Breast epithelium (tissue), 4 donors: ENCODE measurements at regions not wholly inside any gene's neighbourhood (a gene's known extent, or its start where the extent isn't known, plus 50 kb on each side); places are given as distances from the start of the nearest gene placed in this dataset.

Experiments
- DNase-seq, 2 donors: peaks; one replicate each; pipeline ENCODE4 v3.0.0-alpha.2; 2019; ENCODE audit warnings: low spot score in 2 of 2
- H3K27ac ChIP-seq, 2 donors: fragments of 200-600 bp; sonication (generic) in 1 of 2; one replicate each; pipeline ENCODE4 v1.5.1; 2016 to 2019; ENCODE audit warnings: mild to moderate bottlenecking in 1 of 2
- H3K27me3 ChIP-seq, 2 donors: fragments of 200-600 bp; sonication (generic) in 1 of 2; one replicate each; pipeline versions ENCODE4 v1.5.1 to v1.6.0; 2017 to 2019; ENCODE audit warnings: control low read depth in 1 of 2, mild to moderate bottlenecking in 1 of 2
- H3K36me3 ChIP-seq: fragments of 200-600 bp; one replicate; pipeline ENCODE4 v1.5.1; 2019
- H3K4me1 ChIP-seq, 2 donors: fragments of 200-600 bp; sonication (generic); one replicate each; pipeline ENCODE4 v1.5.1; 2016 to 2019; ENCODE audit warnings: control low read depth in 1 of 2
- H3K4me3 ChIP-seq, 3 donors: fragments of 200-600 bp; sonication (generic); 1 replicate in 2 of 3; 2 replicates in 1 of 3; pipeline ENCODE4 v1.5.1; 2016 to 2019; ENCODE audit warnings: mild to moderate bottlenecking in 3 of 3, moderate library complexity in 2 of 3
- H3K9me3 ChIP-seq, 2 donors: fragments of 200-600 bp; sonication (generic) in 1 of 2; one replicate each; pipeline ENCODE4 v1.5.1; 2016 to 2019; ENCODE audit warnings: control low read depth in 1 of 2
- POLR2A ChIP-seq: fragments of 450-650 bp; IDR thresholded peaks from one replicate; pipeline ENCODE4 v1.6.1; 2016; ENCODE audit warnings: antibody characterized with exemption, mild to moderate bottlenecking, moderate library complexity
- POLR2AphosphoS5 ChIP-seq, 3 donors: sonication (generic); formaldehyde crosslinking; IDR thresholded peaks; one replicate each; pipeline ENCODE4 v1.6.1; 2017; ENCODE audit warnings: antibody characterized with exemption in 3 of 3
- intact Hi-C: fragments of 100-400 bp; cut with DNase I; formaldehyde crosslinking; loops from one replicate; pipeline ENCODE4 v1.15.1; 2023; ENCODE audit warnings: low total_unique reads
- TF ChIP-seq, protein P1 (sequence below), 3 donors: fragments of 450-650 bp; IDR thresholded peaks; one replicate each; pipeline ENCODE4 v1.5.1; 2016 to 2017; ENCODE audit warnings: antibody characterized with exemption in 3 of 3, mild to moderate bottlenecking in 3 of 3, moderate library complexity in 3 of 3

DNA sequence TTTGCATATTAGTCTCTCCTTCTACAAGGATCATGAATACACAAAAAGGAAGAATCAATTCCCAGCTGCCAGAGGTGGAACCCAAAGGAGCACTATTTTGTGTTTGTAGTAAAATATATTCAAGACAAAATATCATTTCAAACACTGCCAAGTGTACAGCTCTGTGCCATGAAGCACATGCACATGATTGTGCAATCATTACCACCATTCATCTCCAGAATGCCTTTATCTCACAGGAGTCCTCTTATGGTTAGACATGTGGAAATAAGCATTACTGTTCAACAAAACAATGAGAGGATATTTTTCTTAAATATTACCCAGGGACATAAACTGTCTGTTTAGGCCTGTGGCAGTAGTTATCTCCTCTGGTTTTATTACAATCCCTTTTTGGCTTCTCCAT, 151.4 kb upstream of the PPP1R3A start:
- TF ChIP-seq POLR2AphosphoS5 (IDR thresholded peaks at IDR 0.05) (no peak), POLR2A (no peak)
- TF ChIP-seq, protein P1, sequence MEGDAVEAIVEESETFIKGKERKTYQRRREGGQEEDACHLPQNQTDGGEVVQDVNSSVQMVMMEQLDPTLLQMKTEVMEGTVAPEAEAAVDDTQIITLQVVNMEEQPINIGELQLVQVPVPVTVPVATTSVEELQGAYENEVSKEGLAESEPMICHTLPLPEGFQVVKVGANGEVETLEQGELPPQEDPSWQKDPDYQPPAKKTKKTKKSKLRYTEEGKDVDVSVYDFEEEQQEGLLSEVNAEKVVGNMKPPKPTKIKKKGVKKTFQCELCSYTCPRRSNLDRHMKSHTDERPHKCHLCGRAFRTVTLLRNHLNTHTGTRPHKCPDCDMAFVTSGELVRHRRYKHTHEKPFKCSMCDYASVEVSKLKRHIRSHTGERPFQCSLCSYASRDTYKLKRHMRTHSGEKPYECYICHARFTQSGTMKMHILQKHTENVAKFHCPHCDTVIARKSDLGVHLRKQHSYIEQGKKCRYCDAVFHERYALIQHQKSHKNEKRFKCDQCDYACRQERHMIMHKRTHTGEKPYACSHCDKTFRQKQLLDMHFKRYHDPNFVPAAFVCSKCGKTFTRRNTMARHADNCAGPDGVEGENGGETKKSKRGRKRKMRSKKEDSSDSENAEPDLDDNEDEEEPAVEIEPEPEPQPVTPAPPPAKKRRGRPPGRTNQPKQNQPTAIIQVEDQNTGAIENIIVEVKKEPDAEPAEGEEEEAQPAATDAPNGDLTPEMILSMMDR (IDR thresholded peaks at IDR 0.05), result no peak
- intact Hi-C loops, result no loop called here
- no peak overlapping the region for H3K4me3 ChIP-seq
- H3K9me3 ChIP-seq, result no peaks in the 10 kb centered on the region
- no peak for DNase-seq
- H3K36me3 ChIP-seq, result no peaks in the 10 kb centered on the region
- no peaks in the 10 kb centered on the region for H3K27me3 ChIP-seq
- H3K4me1 ChIP-seq, result no peaks in the 10 kb centered on the region
- no peak overlapping the region for H3K27ac ChIP-seq

DNA sequence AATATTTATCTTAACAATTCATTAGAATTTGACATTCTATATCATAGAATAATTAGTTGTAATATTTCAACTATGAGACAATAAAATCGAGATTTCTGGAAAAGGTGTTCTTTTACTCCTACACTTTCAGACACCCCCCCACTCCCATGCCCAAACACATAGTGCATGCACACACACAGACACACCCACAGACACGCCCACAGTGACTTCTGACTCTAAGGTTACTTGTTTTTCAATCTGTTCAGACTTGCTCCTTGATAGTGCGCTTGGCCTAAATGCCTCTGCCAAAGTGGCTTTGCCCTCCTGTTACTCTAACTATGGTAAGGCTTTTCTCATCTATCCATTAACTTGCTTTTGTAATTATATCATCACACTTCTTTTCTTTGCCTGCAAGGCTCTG, 144.0 kb upstream of the PPP1R3A start:
- intact Hi-C loops, result no loop called here
- H3K9me3 ChIP-seq, result no peaks in the 10 kb centered on the region
- TF ChIP-seq POLR2A (no peak), POLR2AphosphoS5 (IDR thresholded peaks at IDR 0.05) (no peak)
- TF ChIP-seq, protein P1 (IDR thresholded peaks at IDR 0.05), result no peak

DNA sequence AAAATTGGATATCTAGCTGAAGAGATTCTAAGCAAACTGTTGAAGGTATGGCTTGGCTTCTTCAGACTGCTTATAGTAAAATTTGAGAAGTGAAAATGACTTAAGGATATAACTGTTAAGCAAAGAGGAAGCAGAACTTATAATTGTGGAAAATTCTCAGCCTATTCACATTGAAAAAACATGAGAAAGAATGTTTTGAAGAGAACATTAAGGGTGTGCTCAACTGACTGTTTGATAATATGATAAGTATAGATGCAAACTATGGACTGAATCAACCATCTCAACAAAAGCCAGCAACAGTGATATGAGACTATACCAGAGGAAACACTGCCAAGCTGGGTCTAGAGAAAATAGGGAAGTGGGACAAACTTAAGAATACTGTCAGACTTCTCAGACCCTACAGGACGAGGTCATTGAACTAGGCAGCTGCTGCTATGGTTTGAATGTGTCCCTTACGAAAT, 133.1 kb upstream of the PPP1R3A start:
- no peak for DNase-seq
- TF ChIP-seq, protein P1 (IDR thresholded peaks at IDR 0.05), result no peak
- no peak for TF ChIP-seq POLR2A
- no peak for TF ChIP-seq POLR2AphosphoS5 (IDR thresholded peaks at IDR 0.05)
- no peak overlapping the region for H3K27ac ChIP-seq
- intact Hi-C loops, result no loop called here
- H3K36me3 ChIP-seq, result no peaks in the 10 kb centered on the region
- H3K4me1 ChIP-seq, result no peaks in the 10 kb centered on the region
- H3K4me3 ChIP-seq, result no peak overlapping the region
- no peaks in the 10 kb centered on the region for H3K27me3 ChIP-seq
- no peaks in the 10 kb centered on the region for H3K9me3 ChIP-seq

More for the DNA sequence above, 144.0 kb upstream of the PPP1R3A start:
- Histone ChIP-seq H3K36me3 (no peaks in the 10 kb centered on the region), H3K4me1 (no peaks in the 10 kb centered on the region), H3K4me3 (no peak overlapping the region), H3K27ac (no peak overlapping the region), H3K27me3 (no peaks in the 10 kb centered on the region)
- no peak for DNase-seq

DNA sequence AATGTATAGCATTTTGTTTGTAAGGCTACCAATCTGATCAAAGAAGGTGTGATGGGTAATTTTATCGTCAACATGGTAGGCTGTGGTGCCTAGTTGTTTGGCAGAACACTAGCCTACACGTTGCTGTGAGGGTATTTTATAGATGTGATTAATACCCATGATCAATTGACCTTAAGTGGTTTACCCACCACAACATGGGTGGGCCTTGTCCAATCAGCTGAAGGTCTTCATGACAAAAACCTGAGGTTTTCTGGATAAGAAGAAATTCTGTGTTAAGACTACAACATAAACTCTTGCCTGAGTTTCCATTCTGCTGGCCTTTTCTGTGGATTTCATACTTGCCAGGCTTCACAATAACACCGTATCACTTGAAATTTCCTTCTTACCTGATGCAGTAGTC, 131.8 kb upstream of the PPP1R3A start:
- Histone ChIP-seq H3K4me3 (no peak overlapping the region), H3K4me1 (no peaks in the 10 kb centered on the region), H3K9me3 (no peaks in the 10 kb centered on the region), H3K36me3 (no peaks in the 10 kb centered on the region), H3K27ac (no peak overlapping the region), H3K27me3 (no peaks in the 10 kb centered on the region)
- TF ChIP-seq POLR2A (no peak), POLR2AphosphoS5 (IDR thresholded peaks at IDR 0.05) (no peak)
- TF ChIP-seq, protein P1 (IDR thresholded peaks at IDR 0.05), result no peak
- intact Hi-C loops, result no loop called here
- DNase-seq, result no peak

DNA sequence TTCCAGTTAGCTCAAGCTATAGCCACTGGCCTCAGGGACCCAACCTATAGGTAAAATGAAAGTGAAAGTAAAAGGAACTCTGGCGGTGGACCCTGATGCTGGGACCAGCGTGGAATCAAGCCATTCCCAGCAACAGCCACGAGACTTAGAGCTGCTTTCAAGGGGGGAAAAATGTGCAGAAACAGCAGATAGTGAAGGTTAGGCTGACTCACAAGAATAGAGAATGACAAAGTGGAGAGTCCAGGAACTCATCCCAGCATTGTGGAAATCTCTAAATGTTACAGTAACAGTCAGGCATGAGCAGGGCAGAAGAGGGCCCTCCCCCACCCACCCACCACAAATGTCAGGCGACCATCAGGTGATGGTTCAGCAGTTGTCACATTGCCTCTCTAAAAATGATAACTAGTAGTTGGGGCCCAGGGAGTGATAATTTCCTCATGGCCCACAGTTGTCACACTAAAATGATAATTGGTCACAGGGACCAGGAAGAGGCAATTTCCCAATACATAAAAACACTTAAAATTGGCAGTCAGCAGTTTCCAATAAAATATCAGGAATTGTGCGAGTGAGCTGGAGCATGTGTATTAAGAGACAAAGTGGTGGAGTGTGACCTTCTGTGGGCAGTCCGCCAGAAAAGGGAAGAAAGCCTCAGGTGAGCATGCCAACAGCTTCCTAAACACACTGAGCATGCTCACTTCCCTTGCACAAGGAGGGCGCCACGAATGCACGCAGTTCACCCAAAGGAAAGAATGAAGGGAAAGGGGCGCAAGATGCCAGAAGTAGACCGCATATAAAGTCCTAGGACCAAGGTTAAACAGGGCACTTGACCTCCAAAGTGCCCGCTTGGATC, 129.8 kb upstream of the PPP1R3A start:
- Histone ChIP-seq H3K9me3 (no peaks in the 10 kb centered on the region), H3K27ac (no peak overlapping the region), H3K27me3 (no peaks in the 10 kb centered on the region), H3K36me3 (no peaks in the 10 kb centered on the region), H3K4me3 (peak overlapping the region in 2 of 3 donors; percentile 13 to 15), H3K4me1 (no peaks in the 10 kb centered on the region)
- TF ChIP-seq POLR2AphosphoS5 (IDR thresholded peaks at IDR 0.05) (no peak), POLR2A (no peak)
- TF ChIP-seq, protein P1 (IDR thresholded peaks at IDR 0.05), result no peak
- intact Hi-C loops, result no loop called here
- DNase-seq, result no peak
